Activated T-helper 2 cell treated with anti-CD3 and anti-CD28 coated beads, Interferon-gamma antibody, Interleukin-2, Interleukin-4, amounts not matched to agents 10 μg/mL and 5 μg/mL and 100 μg/mL, durations not matched to agents 14 hours and 24 hours and 36 hours (primary cell): ENCODE measurements at regions not wholly inside any gene's neighbourhood (a gene's known extent, or its start where the extent isn't known, plus 50 kb on each side); places are given as distances from the start of the nearest gene placed in this dataset.

Experiments used
- DNase-seq: peaks from one replicate; pipeline ENCODE4 v3.0.0; 2021; ENCODE audit warnings: low spot score
- H3K27ac Mint-ChIP-seq: one replicate; pipeline ENCODE4 v1.8.0; 2021; ENCODE audit warnings: mixed read lengths
- H3K27me3 Mint-ChIP-seq: one replicate; pipeline ENCODE4 v1.8.0; 2021; ENCODE audit warnings: low read depth, mixed read lengths
- H3K36me3 Mint-ChIP-seq: one replicate; pipeline ENCODE4 v1.8.0; 2021; ENCODE audit warnings: low read depth, mixed read lengths
- H3K4me1 Mint-ChIP-seq: one replicate; pipeline ENCODE4 v1.8.0; 2021; ENCODE audit warnings: low read depth, mixed read lengths
- H3K4me3 Mint-ChIP-seq: one replicate; pipeline ENCODE4 v1.8.0; 2021; ENCODE audit warnings: low read depth, mild to moderate bottlenecking, moderate library complexity, mixed read lengths
- H3K9me3 Mint-ChIP-seq: one replicate; pipeline ENCODE4 v1.8.0; 2021; ENCODE audit warnings: mixed read lengths
- intact Hi-C: fragments of 100-400 bp; cut with micrococcal nuclease; formaldehyde crosslinking; loops from one replicate; pipeline ENCODE4 v1.15.1; 2023

GRCh38 chr10:121071901-121072300, 220.7 kb downstream of the WDR11 start:
- H3K27me3 Mint-ChIP-seq = no peaks in the 10 kb centered on the region
- H3K36me3 Mint-ChIP-seq = no peaks in the 10 kb centered on the region
- DNase-seq = no peak

GRCh38 chr10:121073728-121074127, 222.6 kb downstream of the WDR11 start:
- Mint-ChIP-seq H3K4me3 (no peak overlapping the region), H3K27ac (no peak overlapping the region), H3K36me3 (no peaks in the 10 kb centered on the region), H3K9me3 (no peaks in the 10 kb centered on the region), H3K27me3 (no peaks in the 10 kb centered on the region), H3K4me1 (no peaks in the 10 kb centered on the region)
- intact Hi-C loops = no loop called here
- DNase-seq = no peak

More at GRCh38 chr10:121071901-121072300, 220.7 kb downstream of the WDR11 start:
- Mint-ChIP-seq H3K27ac (no peak overlapping the region), H3K4me1 (no peaks in the 10 kb centered on the region), H3K4me3 (no peak overlapping the region), H3K9me3 (no peaks in the 10 kb centered on the region)
- intact Hi-C loops = no loop called here

- Mint-ChIP-seq H3K27me3 (no peaks in the 10 kb centered on the region), H3K36me3 (no peaks in the 10 kb centered on the region)
Observed at GRCh38 chr10:121076776-121077715, 225.9 kb downstream of the WDR11 start.

GRCh38 chr10:121078036-121078435, 226.9 kb downstream of the WDR11 start:
- intact Hi-C loops = no loop called here
- no peak for DNase-seq
- Mint-ChIP-seq H3K36me3 (no peaks in the 10 kb centered on the region), H3K4me1 (no peaks in the 10 kb centered on the region), H3K4me3 (no peak overlapping the region), H3K9me3 (no peaks in the 10 kb centered on the region), H3K27ac (no peak overlapping the region), H3K27me3 (no peaks in the 10 kb centered on the region)

More at GRCh38 chr10:121076776-121077715, 225.9 kb downstream of the WDR11 start:
- intact Hi-C loops = no loop called here
- no peaks in the 10 kb centered on the region for H3K9me3 Mint-ChIP-seq
- DNase-seq = no peak
- no peak overlapping the region for H3K27ac Mint-ChIP-seq
- no peak overlapping the region for H3K4me3 Mint-ChIP-seq
- H3K4me1 Mint-ChIP-seq = no peaks in the 10 kb centered on the region

- no peaks in the 10 kb centered on the region for H3K36me3 Mint-ChIP-seq
- H3K9me3 Mint-ChIP-seq = no peaks in the 10 kb centered on the region
- no peaks in the 10 kb centered on the region for H3K27me3 Mint-ChIP-seq
- H3K4me3 Mint-ChIP-seq = no peak overlapping the region
- intact Hi-C loops = no loop called here
- H3K27ac Mint-ChIP-seq = no peak overlapping the region
- DNase-seq = no peak
- H3K4me1 Mint-ChIP-seq = no peaks in the 10 kb centered on the region
Observed at GRCh38 chr10:121078672-121079102, 227.5 kb downstream of the WDR11 start.

- no peaks in the 10 kb centered on the region for H3K4me1 Mint-ChIP-seq
- intact Hi-C loops = no loop called here
- no peaks in the 10 kb centered on the region for H3K27me3 Mint-ChIP-seq
- no peaks in the 10 kb centered on the region for H3K36me3 Mint-ChIP-seq
- no peak for DNase-seq
- no peak overlapping the region for H3K27ac Mint-ChIP-seq
- no peaks in the 10 kb centered on the region for H3K9me3 Mint-ChIP-seq
- no peak overlapping the region for H3K4me3 Mint-ChIP-seq
Observed at GRCh38 chr10:121079226-121079625, 228.1 kb downstream of the WDR11 start.

- no peak for DNase-seq
- Mint-ChIP-seq H3K27ac (no peak overlapping the region), H3K36me3 (no peaks in the 10 kb centered on the region), H3K27me3 (no peaks in the 10 kb centered on the region), H3K9me3 (no peaks in the 10 kb centered on the region), H3K4me1 (no peaks in the 10 kb centered on the region), H3K4me3 (no peak overlapping the region)
- intact Hi-C loops = no loop called here
Observed at GRCh38 chr10:121080281-121080891, 229.2 kb downstream of the WDR11 start.

- Mint-ChIP-seq H3K9me3 (no peaks in the 10 kb centered on the region), H3K36me3 (no peaks in the 10 kb centered on the region), H3K4me3 (no peak overlapping the region), H3K27ac (no peak overlapping the region), H3K27me3 (no peaks in the 10 kb centered on the region), H3K4me1 (no peaks in the 10 kb centered on the region)
- DNase-seq = no peak
- intact Hi-C loops = no loop called here
Observed at GRCh38 chr10:121081306-121081705, 230.1 kb downstream of the WDR11 start.

- no peaks in the 10 kb centered on the region for H3K9me3 Mint-ChIP-seq
- H3K4me3 Mint-ChIP-seq = no peak overlapping the region
- no peak for DNase-seq
- no peaks in the 10 kb centered on the region for H3K27me3 Mint-ChIP-seq
- intact Hi-C loops = no loop called here
- no peak overlapping the region for H3K27ac Mint-ChIP-seq
- H3K36me3 Mint-ChIP-seq = no peaks in the 10 kb centered on the region
- no peaks in the 10 kb centered on the region for H3K4me1 Mint-ChIP-seq
Observed at GRCh38 chr10:121082984-121083383, 231.8 kb downstream of the WDR11 start.

- no peaks in the 10 kb centered on the region for H3K4me1 Mint-ChIP-seq
- no peak for DNase-seq
- no peaks in the 10 kb centered on the region for H3K36me3 Mint-ChIP-seq
- no peaks in the 10 kb centered on the region for H3K9me3 Mint-ChIP-seq
- no peak overlapping the region for H3K4me3 Mint-ChIP-seq
- H3K27ac Mint-ChIP-seq = no peak overlapping the region
- intact Hi-C loops = no loop called here
- H3K27me3 Mint-ChIP-seq = no peaks in the 10 kb centered on the region
Observed at GRCh38 chr10:121084016-121084674, 233.0 kb downstream of the WDR11 start.

GRCh38 chr10:121084675-121085070, 233.5 kb downstream of the WDR11 start:
- intact Hi-C loops = no loop called here
- no peak for DNase-seq
- no peaks in the 10 kb centered on the region for H3K4me1 Mint-ChIP-seq
- H3K9me3 Mint-ChIP-seq = no peaks in the 10 kb centered on the region
- H3K27ac Mint-ChIP-seq = no peak overlapping the region
- no peak overlapping the region for H3K4me3 Mint-ChIP-seq
- no peaks in the 10 kb centered on the region for H3K27me3 Mint-ChIP-seq
- no peaks in the 10 kb centered on the region for H3K36me3 Mint-ChIP-seq

GRCh38 chr10:121085367-121085766, 234.2 kb downstream of the WDR11 start:
- H3K27ac Mint-ChIP-seq = no peak overlapping the region
- no peaks in the 10 kb centered on the region for H3K9me3 Mint-ChIP-seq
- intact Hi-C loops = no loop called here
- H3K4me1 Mint-ChIP-seq = no peaks in the 10 kb centered on the region
- DNase-seq = no peak
- no peaks in the 10 kb centered on the region for H3K27me3 Mint-ChIP-seq
- no peak overlapping the region for H3K4me3 Mint-ChIP-seq
- H3K36me3 Mint-ChIP-seq = no peaks in the 10 kb centered on the region

GRCh38 chr10:121087129-121087528, 236.0 kb downstream of the WDR11 start:
- Mint-ChIP-seq H3K27me3 (no peaks in the 10 kb centered on the region), H3K4me3 (no peak overlapping the region), H3K36me3 (no peaks in the 10 kb centered on the region), H3K4me1 (no peaks in the 10 kb centered on the region), H3K9me3 (no peaks in the 10 kb centered on the region), H3K27ac (no peak overlapping the region)
- intact Hi-C loops = no loop called here
- no peak for DNase-seq
